ENCODE measurements at regions not wholly inside any gene's neighbourhood (a gene's known extent, or its start where the extent isn't known, plus 50 kb on each side); places are given as distances from the start of the nearest gene placed in this dataset.

DNA sequence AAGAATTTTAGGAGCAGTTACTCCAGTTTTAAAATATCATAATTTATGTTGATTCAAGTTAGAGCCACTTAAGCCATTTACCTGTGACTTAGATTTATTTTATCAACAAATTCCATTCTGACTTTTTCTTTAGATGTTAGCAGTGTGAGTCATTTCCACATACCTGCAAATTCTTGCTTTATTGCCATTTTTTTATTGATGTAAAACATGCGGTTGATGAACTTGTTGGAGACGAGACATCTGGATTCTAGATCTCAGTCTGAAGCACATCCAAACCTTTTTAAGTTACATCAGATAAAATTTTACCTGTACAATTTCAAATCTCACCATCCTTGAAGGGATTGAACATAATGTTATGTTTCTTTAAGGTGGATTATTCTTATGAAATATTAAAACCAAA is 240.9 kb downstream of the IRX1 start:
- H3K9me3 ChIP-seq (ENCODE audit: control insufficient read depth, low read length) = no peaks in the 10 kb centered on the region
- Mint-ChIP-seq H3K4me1 (no peaks in the 10 kb centered on the region), H3K27ac (no peak overlapping the region), H3K9me3 (no peaks in the 10 kb centered on the region), H3K36me3 (ENCODE audit: low read depth) (no peaks in the 10 kb centered on the region), H3K27me3 (ENCODE audit: insufficient read depth) (no peaks in the 10 kb centered on the region), H3K4me3 (no peak overlapping the region)
- H3K27ac ChIP-seq (ENCODE audit: low read depth, low read length) = no peak overlapping the region
- no peak overlapping the region for H3K9ac ChIP-seq (ENCODE audit: extremely low read depth, low read length, poor library complexity, severe bottlenecking)
- no peak for DNase-seq
- no peak overlapping the region for H3K4me3 ChIP-seq (ENCODE audit: low read length)
- no peaks in the 10 kb centered on the region for H3K4me1 ChIP-seq (ENCODE audit: control insufficient read depth, insufficient read depth, low read length)
- no peaks in the 10 kb centered on the region for H3K36me3 ChIP-seq (ENCODE audit: control insufficient read depth, insufficient read depth, low read length)
- 89% methylated on average over 2 of the region's 2 CpGs; no CpG with 5 or more reads in 1 of the 2 experiments for WGBS, 2 experiments (ENCODE audit: insufficient coverage in 1 of 2, insufficient read length in 1 of 2)
- TF ChIP-seq, protein P1, sequence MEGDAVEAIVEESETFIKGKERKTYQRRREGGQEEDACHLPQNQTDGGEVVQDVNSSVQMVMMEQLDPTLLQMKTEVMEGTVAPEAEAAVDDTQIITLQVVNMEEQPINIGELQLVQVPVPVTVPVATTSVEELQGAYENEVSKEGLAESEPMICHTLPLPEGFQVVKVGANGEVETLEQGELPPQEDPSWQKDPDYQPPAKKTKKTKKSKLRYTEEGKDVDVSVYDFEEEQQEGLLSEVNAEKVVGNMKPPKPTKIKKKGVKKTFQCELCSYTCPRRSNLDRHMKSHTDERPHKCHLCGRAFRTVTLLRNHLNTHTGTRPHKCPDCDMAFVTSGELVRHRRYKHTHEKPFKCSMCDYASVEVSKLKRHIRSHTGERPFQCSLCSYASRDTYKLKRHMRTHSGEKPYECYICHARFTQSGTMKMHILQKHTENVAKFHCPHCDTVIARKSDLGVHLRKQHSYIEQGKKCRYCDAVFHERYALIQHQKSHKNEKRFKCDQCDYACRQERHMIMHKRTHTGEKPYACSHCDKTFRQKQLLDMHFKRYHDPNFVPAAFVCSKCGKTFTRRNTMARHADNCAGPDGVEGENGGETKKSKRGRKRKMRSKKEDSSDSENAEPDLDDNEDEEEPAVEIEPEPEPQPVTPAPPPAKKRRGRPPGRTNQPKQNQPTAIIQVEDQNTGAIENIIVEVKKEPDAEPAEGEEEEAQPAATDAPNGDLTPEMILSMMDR (conservative IDR thresholded peaks at IDR 0.05) = no peak
- H3K27me3 ChIP-seq (ENCODE audit: control insufficient read depth, insufficient read depth, low read length, poor library complexity, severe bottlenecking) = no peaks in the 10 kb centered on the region

DNA sequence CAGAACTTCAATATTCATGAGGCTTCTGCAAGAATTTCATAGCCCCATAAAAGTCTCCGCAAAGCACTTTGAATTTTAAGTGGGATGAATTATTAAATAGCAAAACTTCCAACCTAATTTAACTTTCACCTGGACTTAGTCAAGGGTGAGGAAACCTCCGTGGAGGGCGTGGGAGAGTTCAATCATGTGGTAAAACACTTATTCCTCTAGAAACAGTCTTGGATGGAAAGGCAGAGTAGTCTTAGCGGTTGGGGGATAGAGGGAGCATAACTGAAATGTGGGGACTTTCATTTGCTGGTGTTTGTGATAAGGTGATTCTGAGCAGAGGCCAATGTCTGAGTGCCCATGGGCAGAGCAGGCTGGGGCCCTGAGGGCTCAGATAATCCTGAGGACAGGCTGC is 241.9 kb downstream of the IRX1 start:
- Histone ChIP-seq H3K27me3 (ENCODE audit: control insufficient read depth, insufficient read depth, low read length, poor library complexity, severe bottlenecking) (no peaks in the 10 kb centered on the region), H3K9ac (ENCODE audit: extremely low read depth, low read length, poor library complexity, severe bottlenecking) (no peak overlapping the region), H3K27ac (ENCODE audit: low read depth, low read length) (no peak overlapping the region), H3K4me3 (ENCODE audit: low read length) (no peak overlapping the region), H3K9me3 (ENCODE audit: control insufficient read depth, low read length) (no peaks in the 10 kb centered on the region), H3K4me1 (ENCODE audit: control insufficient read depth, insufficient read depth, low read length) (no peaks in the 10 kb centered on the region), H3K36me3 (ENCODE audit: control insufficient read depth, insufficient read depth, low read length) (no peaks in the 10 kb centered on the region)
- TF ChIP-seq, protein P1 (conservative IDR thresholded peaks at IDR 0.05) = no peak
- Mint-ChIP-seq H3K27me3 (ENCODE audit: insufficient read depth) (no peaks in the 10 kb centered on the region), H3K36me3 (ENCODE audit: low read depth) (no peaks in the 10 kb centered on the region), H3K27ac (no peak overlapping the region), H3K9me3 (no peaks in the 10 kb centered on the region), H3K4me1 (no peaks in the 10 kb centered on the region), H3K4me3 (no peak overlapping the region)
- DNase-seq = no peak
- WGBS, 2 experiments (ENCODE audit: insufficient coverage in 1 of 2, insufficient read length in 1 of 2) = 95% methylated on average over 3 of the region's 4 CpGs; no CpG with 5 or more reads in 1 of the 2 experiments

DNA sequence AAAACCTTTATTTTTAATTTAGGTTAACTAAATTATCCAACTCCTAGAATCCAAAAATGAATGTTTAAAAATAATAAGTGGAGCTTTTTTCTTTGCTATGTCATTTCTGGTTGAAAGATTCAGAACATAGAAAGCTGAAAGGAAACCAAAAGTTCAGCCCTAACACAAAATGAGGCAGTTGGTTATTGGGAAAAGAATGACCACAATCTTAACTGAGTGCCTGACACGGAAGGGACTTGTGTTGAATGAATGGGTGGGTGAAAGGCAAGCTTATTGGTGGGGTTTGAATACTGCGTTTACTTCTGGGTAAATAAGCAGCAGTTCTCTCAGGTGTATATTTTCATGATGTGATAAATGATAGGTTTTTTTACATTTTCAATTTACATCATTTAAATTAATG is 243.5 kb downstream of the IRX1 start:
- Mint-ChIP-seq H3K27ac (no peak overlapping the region), H3K4me1 (no peaks in the 10 kb centered on the region), H3K9me3 (no peaks in the 10 kb centered on the region), H3K27me3 (ENCODE audit: insufficient read depth) (no peaks in the 10 kb centered on the region), H3K36me3 (ENCODE audit: low read depth) (no peaks in the 10 kb centered on the region), H3K4me3 (no peak overlapping the region)
- Histone ChIP-seq H3K27ac (ENCODE audit: low read depth, low read length) (no peak overlapping the region), H3K9ac (ENCODE audit: extremely low read depth, low read length, poor library complexity, severe bottlenecking) (no peak overlapping the region), H3K4me3 (ENCODE audit: low read length) (no peak overlapping the region), H3K36me3 (ENCODE audit: control insufficient read depth, insufficient read depth, low read length) (no peaks in the 10 kb centered on the region), H3K27me3 (ENCODE audit: control insufficient read depth, insufficient read depth, low read length, poor library complexity, severe bottlenecking) (no peaks in the 10 kb centered on the region), H3K9me3 (ENCODE audit: control insufficient read depth, low read length) (no peaks in the 10 kb centered on the region), H3K4me1 (ENCODE audit: control insufficient read depth, insufficient read depth, low read length) (no peaks in the 10 kb centered on the region)
- DNase-seq = no peak
- WGBS, 2 experiments (ENCODE audit: insufficient coverage in 1 of 2, insufficient read length in 1 of 2) = 60 to 98% methylated on average over 1 to 2 of the region's 2 CpGs
- TF ChIP-seq, protein P1 (conservative IDR thresholded peaks at IDR 0.05) = no peak

Data from endodermal cell (in vitro differentiated cells).